GM12873 (cell line): ENCODE measurements at regions not wholly inside any gene's neighbourhood (a gene's known extent, or its start where the extent isn't known, plus 50 kb on each side); places are given as distances from the start of the nearest gene placed in this dataset.

Experiments used
- TF ChIP-seq, protein P1 (sequence below): IDR thresholded peaks from 2 replicates; pipeline ENCODE4 v1.5.1; 2012; ENCODE audit warnings: low read depth, mild to moderate bottlenecking, moderate library complexity, low read length, control low read depth; ENCODE audit not compliant: insufficient read depth; ENCODE audit errors: missing control alignments

DNA sequence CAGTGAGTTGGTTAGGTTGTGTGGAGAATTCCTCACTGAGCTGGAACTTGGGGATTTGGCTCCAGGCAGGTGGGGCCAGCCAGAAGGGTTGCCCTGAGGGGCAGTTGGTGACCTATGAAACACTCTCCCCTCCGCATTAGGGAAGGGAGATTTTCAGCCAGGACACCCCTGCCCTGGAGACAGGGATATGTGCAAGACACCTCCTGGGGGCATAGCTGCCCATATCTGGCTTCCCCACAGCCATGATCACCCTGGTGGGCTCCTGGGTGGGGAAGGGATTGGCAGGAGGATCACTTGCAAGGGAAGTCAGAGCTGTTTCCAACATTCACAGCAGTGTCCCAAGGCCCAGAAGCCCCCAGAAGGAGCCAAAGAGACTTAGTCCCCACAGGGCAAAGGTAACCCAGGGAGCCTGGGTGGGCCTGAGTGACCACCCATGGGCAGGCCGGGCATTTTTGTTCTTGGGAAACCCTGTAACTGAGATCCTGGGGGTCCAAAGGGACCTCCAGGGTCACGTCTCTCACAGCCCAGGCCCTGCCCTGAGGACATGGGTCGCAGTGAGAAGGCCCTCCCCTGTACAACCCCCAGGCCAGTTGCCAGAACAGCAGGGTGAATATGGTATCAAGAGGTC lies 145.8 kb downstream of the MRPL14 start:
- TF ChIP-seq, protein P1, sequence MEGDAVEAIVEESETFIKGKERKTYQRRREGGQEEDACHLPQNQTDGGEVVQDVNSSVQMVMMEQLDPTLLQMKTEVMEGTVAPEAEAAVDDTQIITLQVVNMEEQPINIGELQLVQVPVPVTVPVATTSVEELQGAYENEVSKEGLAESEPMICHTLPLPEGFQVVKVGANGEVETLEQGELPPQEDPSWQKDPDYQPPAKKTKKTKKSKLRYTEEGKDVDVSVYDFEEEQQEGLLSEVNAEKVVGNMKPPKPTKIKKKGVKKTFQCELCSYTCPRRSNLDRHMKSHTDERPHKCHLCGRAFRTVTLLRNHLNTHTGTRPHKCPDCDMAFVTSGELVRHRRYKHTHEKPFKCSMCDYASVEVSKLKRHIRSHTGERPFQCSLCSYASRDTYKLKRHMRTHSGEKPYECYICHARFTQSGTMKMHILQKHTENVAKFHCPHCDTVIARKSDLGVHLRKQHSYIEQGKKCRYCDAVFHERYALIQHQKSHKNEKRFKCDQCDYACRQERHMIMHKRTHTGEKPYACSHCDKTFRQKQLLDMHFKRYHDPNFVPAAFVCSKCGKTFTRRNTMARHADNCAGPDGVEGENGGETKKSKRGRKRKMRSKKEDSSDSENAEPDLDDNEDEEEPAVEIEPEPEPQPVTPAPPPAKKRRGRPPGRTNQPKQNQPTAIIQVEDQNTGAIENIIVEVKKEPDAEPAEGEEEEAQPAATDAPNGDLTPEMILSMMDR, result no peak

DNA sequence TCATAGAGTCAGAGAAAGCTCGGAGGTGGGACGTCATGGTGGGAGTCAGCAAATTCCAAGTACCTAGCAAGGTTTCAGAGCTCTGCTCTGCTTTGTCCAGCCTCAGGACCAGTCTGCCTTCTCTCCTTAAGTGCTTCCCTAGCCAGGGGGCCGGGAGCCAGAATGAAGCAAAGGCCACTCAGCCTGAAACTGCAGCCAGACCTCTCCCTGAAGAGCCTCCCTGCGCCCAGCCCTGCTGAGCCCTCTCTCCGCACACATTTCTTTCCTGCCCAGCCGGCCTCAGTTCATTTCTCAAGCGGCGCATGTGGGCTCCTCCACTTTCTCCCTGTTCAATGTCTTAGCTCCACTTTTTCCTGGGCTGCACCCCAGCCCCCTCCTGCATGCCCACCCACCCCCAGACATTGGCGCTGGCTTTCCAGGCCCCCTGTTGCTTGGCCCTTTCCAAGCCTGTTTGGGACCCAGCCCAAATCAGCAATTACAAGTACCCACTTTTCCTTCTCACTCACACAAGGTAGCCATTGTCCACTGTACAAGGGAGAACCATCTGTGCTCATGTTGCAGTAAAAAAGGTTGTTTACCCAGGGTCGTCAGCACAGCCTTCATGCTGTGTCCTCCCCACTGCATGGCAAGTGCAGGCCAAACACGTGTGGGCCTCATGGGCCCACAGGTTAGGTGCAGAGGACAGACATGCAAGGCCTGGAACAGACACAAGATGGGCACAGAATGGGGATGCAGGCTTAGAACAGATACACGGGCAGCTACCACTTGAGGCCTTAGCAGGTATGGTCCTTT lies 147.1 kb downstream of the MRPL14 start:
- TF ChIP-seq, protein P1, result no peak

DNA sequence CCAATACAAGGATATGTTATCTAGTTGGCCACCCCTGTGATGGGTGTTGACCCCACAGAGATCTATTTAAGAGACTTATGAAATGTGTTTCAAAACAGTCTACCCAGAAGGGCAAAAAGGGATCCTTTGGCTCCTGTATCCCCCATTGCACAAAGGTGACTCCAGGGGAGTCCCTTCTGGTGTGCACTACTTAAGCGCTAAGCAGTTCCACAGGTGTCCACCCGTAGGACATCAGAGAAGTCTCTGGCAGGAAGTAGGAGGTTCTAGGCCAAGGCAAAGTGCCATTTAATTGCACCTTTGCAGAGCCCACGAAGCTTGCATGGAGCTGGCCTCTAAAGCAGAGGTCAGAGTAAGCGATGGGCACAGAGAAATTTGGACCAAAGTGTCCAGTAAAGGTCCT lies 147.7 kb downstream of the MRPL14 start:
- TF ChIP-seq, protein P1, result no peak

DNA sequence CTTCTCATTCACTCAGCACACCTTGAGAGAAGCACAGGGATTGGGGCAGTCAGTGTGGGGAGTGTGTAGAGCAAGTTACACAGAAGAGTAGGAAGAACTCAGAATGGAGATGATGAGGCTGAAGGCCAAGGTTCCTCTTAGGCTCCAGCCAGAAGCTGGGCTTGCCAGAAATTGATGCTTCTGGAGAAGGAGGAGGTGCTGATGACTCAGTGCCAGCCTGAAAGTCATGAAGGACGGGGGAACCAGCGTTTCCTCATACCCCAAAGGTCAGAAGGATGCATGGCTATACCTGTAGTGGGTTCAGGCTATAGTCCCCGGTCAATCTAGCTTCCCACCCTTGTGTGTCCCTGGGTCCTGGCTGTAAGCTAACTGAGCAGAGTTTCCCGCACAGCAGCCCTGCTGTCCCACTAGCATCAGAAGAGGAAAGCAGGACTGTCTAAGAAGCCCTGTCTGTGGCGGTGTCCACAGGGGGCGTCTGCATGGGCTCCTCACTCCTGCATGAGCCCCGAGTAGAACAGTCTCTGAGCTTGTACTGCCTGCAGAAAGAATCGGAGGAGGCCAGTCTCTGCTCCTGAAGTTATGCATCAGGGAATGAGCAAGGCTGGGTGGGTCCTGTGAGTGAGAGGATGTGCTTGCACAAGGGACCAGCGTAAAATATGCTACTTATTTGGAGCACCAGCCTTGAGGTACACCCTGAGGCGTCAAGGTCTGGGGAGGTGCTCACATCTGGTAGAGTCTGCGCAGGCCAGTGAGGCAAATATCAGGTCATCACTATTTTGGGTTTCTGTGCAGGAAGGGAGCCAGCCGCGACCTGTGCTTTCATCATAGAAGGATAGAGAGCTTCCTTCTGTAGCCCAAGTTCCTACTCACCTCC lies 148.5 kb downstream of the MRPL14 start:
- TF ChIP-seq, protein P1, result no peak

GRCh38 chr6:43977404-43978111 lies 149.7 kb downstream of the MRPL14 start:
- TF ChIP-seq, protein P1, result peak; percentile 45

DNA sequence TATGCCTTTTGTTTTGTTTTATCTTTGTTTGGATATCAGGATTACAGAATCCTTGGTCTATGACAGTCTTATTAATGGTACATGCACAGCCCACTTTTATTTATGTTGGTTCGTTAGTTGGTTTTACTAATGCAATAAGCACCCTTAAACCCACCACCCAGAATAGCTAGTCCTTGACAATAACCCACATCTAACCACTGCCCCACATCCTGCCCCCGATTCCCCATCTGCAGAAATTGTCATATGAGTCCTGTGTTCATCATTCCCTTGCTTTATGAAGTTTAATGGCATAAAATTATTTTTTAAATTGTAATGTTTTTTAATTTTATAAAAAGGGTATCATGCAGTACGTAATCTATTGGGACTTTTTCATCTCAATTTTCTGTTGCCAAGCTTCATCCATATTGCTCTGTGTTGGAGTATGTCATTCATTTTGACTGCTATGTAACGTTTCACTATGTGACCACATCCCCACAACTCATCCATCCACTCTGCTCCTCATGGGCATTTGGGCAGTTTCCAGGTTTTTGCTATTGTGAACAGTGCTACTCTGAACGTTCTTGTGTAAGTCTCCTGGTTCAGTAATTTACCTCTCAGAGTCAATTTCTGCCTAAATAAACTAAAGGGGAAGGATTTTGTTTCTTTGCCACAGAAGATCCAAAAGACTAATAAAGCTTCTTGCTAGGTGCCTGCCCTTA lies 150.4 kb downstream of the MRPL14 start:
- TF ChIP-seq, protein P1, result no peak
